K562 (cell line): ENCODE measurements at regions not wholly inside any gene's neighbourhood (a gene's known extent, or its start where the extent isn't known, plus 50 kb on each side); places are given as distances from the start of the nearest gene placed in this dataset.

ENCODE experiments used
- ATAC-seq: fragments of 200-7000 bp; cut with Tn5 transposase; 3 replicates; pipeline ENCODE4 v1.9.1; 2020; ENCODE audit warnings: moderate library complexity
- BruUV-seq: library from RNA; stranded (reverse); fragments of 400-500 nt; replicated peaks from 2 replicates; lab custom pipeline; 2021; lab: Mats Ljungman, UMichigan
- CTCF ChIA-PET: fragments of 300-600 bp; formaldehyde crosslinking; extraction: SDS; loops from one replicate; lab custom pipeline; 2021; ENCODE audit warnings: low intra/inter-chr PET ratio; lab: Yijun Ruan, JAX
- POLR2A ChIA-PET: fragments of 300-600, 350-650 bp; sonication (Branson Sonifier 250); formaldehyde crosslinking; extraction: SDS; loops from one replicate; lab custom pipeline; 2021; ENCODE audit warnings: antibody characterized with exemption, inconsistent platforms; lab: Yijun Ruan, JAX
- DNase-seq, 4 experiments: peaks; one replicate each; pipeline versions ENCODE4 v3.0.0 to v3.0.0-alpha.2; 2011 to 2018; ENCODE audit warnings: low spot score in 3 of 4, mixed read lengths in 3 of 4; ENCODE audit errors: extremely low read depth in 1 of 4
- FAIRE-seq: peaks from 2 replicates; lab custom pipeline; 2011; peaks lifted over from hg19 to GRCh38; lab: Jason Lieb, UNC
- H2AFZ ChIP-seq: 2 replicates; pipeline ENCODE4 v1.6.0; 2011; ENCODE audit warnings: low read depth, low read length, control low read depth, inconsistent platforms
- H3K27ac ChIP-seq: fragments of 200-600 bp; 3 replicates; pipeline ENCODE4 v1.8.0; 2011; ENCODE audit warnings: low read depth, mild to moderate bottlenecking, control low read depth, inconsistent platforms, low read length, moderate library complexity, mixed read lengths; ENCODE audit errors: extremely low read depth
- H3K27me3 ChIP-seq, 2 experiments: fragments of 300-600 bp in 1 of 2; 2 replicates in 1 of 2; 3 replicates in 1 of 2; pipeline versions ENCODE4 v1.6.0 to v1.8.0; 2011; ENCODE audit warnings: inconsistent platforms in 2 of 2, low read length in 2 of 2, mild to moderate bottlenecking in 1 of 2, mixed read lengths in 1 of 2, moderate library complexity in 1 of 2; ENCODE audit not compliant: control insufficient read depth in 2 of 2, insufficient read depth in 2 of 2
- H3K36me3 ChIP-seq: fragments of 300-600 bp; 3 replicates; pipeline ENCODE4 v1.8.0; 2011; ENCODE audit warnings: mild to moderate bottlenecking, low read length, inconsistent platforms; ENCODE audit not compliant: control insufficient read depth, insufficient read depth
- H3K4me1 ChIP-seq, 2 experiments: fragments of 200-600 bp in 1 of 2; replicated peaks in 1 of 2; 2 replicates in 1 of 2; 3 replicates in 1 of 2; pipeline versions ENCODE4 v1.5.1 to v1.8.0; 2011; ENCODE audit warnings: inconsistent platforms in 2 of 2, low read length in 2 of 2, mild to moderate bottlenecking in 1 of 2, mixed read lengths in 1 of 2, moderate library complexity in 1 of 2; ENCODE audit not compliant: control insufficient read depth in 2 of 2, insufficient read depth in 2 of 2
- H3K4me2 ChIP-seq: 2 replicates; pipeline ENCODE4 v1.6.1; 2011; ENCODE audit warnings: low read length, control low read depth, inconsistent platforms, mixed read lengths; ENCODE audit not compliant: insufficient read depth
- H3K4me3 ChIP-seq: fragments of 200-600 bp; sonication (generic), shearing (Covaris generic); 2 replicates; pipeline ENCODE4 v1.5.1; 2016; ENCODE audit warnings: control low read depth, inconsistent platforms
- H3K79me2 ChIP-seq: fragments of 200-600 bp; 3 replicates; pipeline ENCODE4 v1.8.0; 2011; ENCODE audit warnings: low read length, inconsistent platforms; ENCODE audit not compliant: control insufficient read depth, insufficient read depth
- H3K9ac ChIP-seq, 2 experiments: 2 replicates each; pipeline versions ENCODE4 v1.6.0 to v1.6.1; 2011; ENCODE audit warnings: low read depth in 2 of 2, low read length in 2 of 2, control low read depth in 1 of 2, inconsistent platforms in 1 of 2, mild to moderate bottlenecking in 1 of 2, mixed read lengths in 1 of 2; ENCODE audit not compliant: insufficient read depth in 1 of 2
- H3K9me1 ChIP-seq: one replicate; pipeline ENCODE4 v1.6.0; 2011; ENCODE audit warnings: inconsistent platforms, mild to moderate bottlenecking, low read length, moderate library complexity; ENCODE audit not compliant: control insufficient read depth, insufficient read depth
- H3K9me3 ChIP-seq: replicated peaks from 2 replicates; pipeline ENCODE4 v1.5.1; 2011; ENCODE audit warnings: low read depth, low read length, inconsistent platforms; ENCODE audit not compliant: control insufficient read depth, insufficient read depth
- H4K20me1 ChIP-seq: replicated peaks from 2 replicates; pipeline ENCODE4 v1.6.1; 2011; ENCODE audit warnings: low read length, inconsistent platforms, mixed read lengths; ENCODE audit not compliant: control insufficient read depth, insufficient read depth
- ARHGAP35 ChIP-seq: fragments of 450-650 bp; IDR thresholded peaks from 2 replicates; pipeline ENCODE4 v1.6.1; 2018; ENCODE audit not compliant: partially characterized antibody
- CEBPG ChIP-seq, 3 experiments: fragments of 200-800 bp in 1 of 3; sonication (Bioruptor generic) in 1 of 3; sonication (generic) in 1 of 3; formaldehyde crosslinking in 1 of 3; IDR thresholded peaks in 2 of 3; conservative IDR thresholded peaks in 1 of 3; 2 replicates each; pipeline versions ENCODE4 v1.6.1 to v1.8.0; 2016 to 2022; ENCODE audit warnings: missing compliant biosample characterization in 2 of 3, missing genetic modification characterization in 2 of 3, mild to moderate bottlenecking in 1 of 3, missing genetic modification reagents in 1 of 3
- E2F3 ChIP-seq: fragments of 250-450 bp; sonication (Bioruptor Pico); IDR thresholded peaks from 2 replicates; pipeline ENCODE4 v1.4.0; 2020; ENCODE audit warnings: mild to moderate bottlenecking
- HCFC1 ChIP-seq: IDR thresholded peaks from 2 replicates; pipeline ENCODE4 v1.6.1; 2012; ENCODE audit warnings: low read depth, low read length, improper control_type of control experiment
- KAT8 ChIP-seq: fragments of 450-650 bp; IDR thresholded peaks from 2 replicates; pipeline ENCODE4 v1.6.1; 2016; ENCODE audit warnings: low read depth, mild to moderate bottlenecking
- PHF8 ChIP-seq: fragments of 200-600 bp; sonication (generic); IDR thresholded peaks from 2 replicates; pipeline ENCODE4 v1.6.1; 2012; ENCODE audit warnings: mixed run types, mild to moderate bottlenecking, inconsistent platforms, low read length, moderate library complexity, borderline replicate concordance
- POLR2AphosphoS2 ChIP-seq: IDR thresholded peaks from 2 replicates; pipeline ENCODE4 v1.6.1; 2012; ENCODE audit warnings: low read length, improper control_type of control experiment
- TRIM25 ChIP-seq: fragments of 450-650 bp; IDR thresholded peaks from 2 replicates; pipeline ENCODE4 v1.7.0; 2016; ENCODE audit warnings: borderline replicate concordance
- TSC22D4 ChIP-seq: fragments of 450-650 bp; IDR thresholded peaks from 2 replicates; pipeline ENCODE4 v1.6.1; 2016; ENCODE audit warnings: missing genetic modification characterization, missing biosample characterization, control low read depth
- ZNF175 ChIP-seq: fragments of 200-800 bp; sonication (Bioruptor generic); IDR thresholded peaks from 2 replicates; pipeline ENCODE4 v1.6.1; 2016; ENCODE audit warnings: low read depth, mild to moderate bottlenecking, missing genetic modification characterization, missing compliant biosample characterization
- ZNF282 ChIP-seq: sonication (generic); formaldehyde crosslinking; IDR thresholded peaks from 2 replicates; pipeline ENCODE4 v1.8.1; 2023; ENCODE audit warnings: missing genetic modification reagents
- ZNF561 ChIP-seq: fragments of 450-650 bp; formaldehyde crosslinking; conservative IDR thresholded peaks from 2 replicates; pipeline ENCODE4 v1.4.0; 2020; ENCODE audit warnings: mild to moderate bottlenecking, moderate library complexity
- WGBS: fragments of 100-300 bp; shearing (Covaris generic); methylation state at CpG from one replicate; pipeline ENCODE4 v1.1.6; 2016; ENCODE audit warnings: low coverage, mixed read lengths; ENCODE audit not compliant: insufficient coverage; ENCODE audit errors: missing lambda C conversion rate; 5-methylcytosine and 5-hydroxymethylcytosine counted together
- in situ Hi-C: fragments of 300-500 bp; cut with MboI; formaldehyde crosslinking; loops from 4 replicates; pipeline ENCODE4 v1.15.0; 2018; ENCODE audit warnings: inconsistent platforms, mixed read lengths
- intact Hi-C: fragments of 100-400 bp; cut with micrococcal nuclease; formaldehyde crosslinking; loops from 2 replicates; pipeline ENCODE4 v1.14.2; 2022

DNA sequence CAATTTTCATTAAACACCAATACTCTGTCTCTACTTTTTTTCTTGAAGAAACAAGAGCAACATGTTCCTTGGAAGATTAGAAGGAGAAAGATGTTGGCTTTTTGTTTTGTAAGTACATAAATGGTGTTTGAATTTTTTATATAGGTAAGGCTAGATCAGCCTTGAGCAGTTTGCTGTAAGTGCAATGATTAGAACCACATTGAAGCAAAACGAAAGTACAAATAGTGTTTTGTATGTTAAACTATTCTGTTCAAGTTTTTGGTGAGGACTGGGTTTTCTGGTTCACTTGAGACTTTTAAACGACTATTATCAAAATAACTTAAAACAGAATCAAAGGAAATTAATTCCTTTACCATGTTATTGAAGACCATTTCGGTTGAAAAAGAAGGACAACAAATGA is 162.9 kb upstream of the NRP1 start:
- ATAC-seq: no peak
- H3K4me3 ChIP-seq: no peak overlapping the region
- H3K79me2 ChIP-seq: no peaks in the 10 kb centered on the region
- TF ChIP-seq ZNF561 (CRISPR knock-in tag) (no peak), POLR2AphosphoS2 (no peak), TSC22D4 (tag) (no peak), KAT8 (no peak), PHF8 (no peak), TRIM25 (no peak), ZNF175 (CRISPR knock-in tag) (no peak), CEBPG (CRISPR knock-in tag; IDR thresholded peaks at IDR 0.05) (no peak), CEBPG (tag; conservative IDR thresholded peaks at IDR 0.05 in 1 of 2, IDR thresholded peaks at IDR 0.05 in 1 of 2) (no peak), HCFC1 (no peak), E2F3 (no peak), ZNF282 (CRISPR knock-in tag) (no peak), ARHGAP35 (no peak)
- intact Hi-C loops: no loop called here
- H3K4me1 ChIP-seq: no peaks in the 10 kb centered on the region
- BruUV-seq: no TSS peak
- H3K36me3 ChIP-seq: no peaks in the 10 kb centered on the region
- no peaks in the 10 kb centered on the region for H3K9me1 ChIP-seq
- ChIA-PET POLR2A (interaction anchor here (0.6 kb wide), 1 partner anchor 11 kb away, joined by 3 read pairs; no protein-coding TSS in a partner anchor), CTCF (no interaction called here)
- no peak overlapping the region for H3K27ac ChIP-seq
- H3K9ac ChIP-seq: no peak overlapping the region
- FAIRE-seq: no peak
- H4K20me1 ChIP-seq: no peaks in the 10 kb centered on the region
- no peaks in the 10 kb centered on the region; a peak in 1 of 5 replicates for H3K27me3 ChIP-seq
- in situ Hi-C loops: no loop called here
- no peak for DNase-seq
- no peaks in the 10 kb centered on the region for H3K9me3 ChIP-seq
- H2AFZ ChIP-seq: no peak overlapping the region
- H3K4me2 ChIP-seq: no peak overlapping the region
- 0% methylated on average over 3 of the region's 3 CpGs for WGBS
